ENCODE measurements at regions not wholly inside any gene's neighbourhood (a gene's known extent, or its start where the extent isn't known, plus 50 kb on each side); places are given as distances from the start of the nearest gene placed in this dataset.

DNA sequence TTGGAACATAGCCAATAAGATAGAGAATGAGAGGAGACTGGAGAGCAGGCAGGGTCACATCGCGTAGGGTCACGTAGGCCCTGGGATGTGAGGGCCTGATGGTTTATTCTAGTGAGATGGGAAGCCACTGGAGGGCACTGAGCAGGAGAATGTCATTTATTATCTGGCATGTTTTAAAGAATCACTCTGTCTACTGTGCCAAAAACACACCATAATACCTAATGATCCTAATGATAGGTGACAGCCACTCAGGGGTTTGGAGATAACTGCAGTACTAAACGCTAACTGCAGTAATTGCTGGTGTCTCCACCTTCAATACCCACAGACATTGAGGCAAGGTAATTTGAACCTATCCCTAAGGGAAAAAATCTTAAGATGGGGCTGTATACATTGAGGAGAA, 185.4 kb downstream of the TTLL7 start:
- DNase-seq (ENCODE audit: low read depth): no peak
- no peak overlapping the region for H3K4me3 ChIP-seq (ENCODE audit: low read depth, low read length)
- no peak for TF ChIP-seq POLR2A (IDR thresholded peaks at IDR 0.05; ENCODE audit: extremely low read depth, insufficient read length)

DNA sequence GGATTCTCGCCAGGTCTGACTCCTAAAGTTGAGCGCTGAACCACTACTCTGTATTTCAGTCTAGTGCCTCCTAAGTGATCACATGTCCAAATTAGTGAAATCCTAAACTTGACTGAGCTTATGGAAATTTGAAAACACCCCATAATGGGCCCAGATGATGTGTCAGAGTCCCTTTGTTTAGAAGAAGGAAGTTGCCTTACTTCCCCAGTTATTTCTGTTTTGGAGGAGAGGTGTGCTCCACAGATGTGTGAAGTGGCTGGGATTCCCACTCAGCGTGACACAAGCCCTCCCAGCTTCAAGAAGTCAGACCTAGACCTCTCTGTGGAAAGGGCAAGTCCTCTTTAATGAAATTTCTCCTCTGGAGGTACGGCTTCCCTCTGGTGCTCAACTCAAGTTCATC, 188.8 kb downstream of the TTLL7 start:
- no peak overlapping the region for H3K4me3 ChIP-seq (ENCODE audit: low read depth, low read length)
- DNase-seq (ENCODE audit: low read depth): no peak

DNA sequence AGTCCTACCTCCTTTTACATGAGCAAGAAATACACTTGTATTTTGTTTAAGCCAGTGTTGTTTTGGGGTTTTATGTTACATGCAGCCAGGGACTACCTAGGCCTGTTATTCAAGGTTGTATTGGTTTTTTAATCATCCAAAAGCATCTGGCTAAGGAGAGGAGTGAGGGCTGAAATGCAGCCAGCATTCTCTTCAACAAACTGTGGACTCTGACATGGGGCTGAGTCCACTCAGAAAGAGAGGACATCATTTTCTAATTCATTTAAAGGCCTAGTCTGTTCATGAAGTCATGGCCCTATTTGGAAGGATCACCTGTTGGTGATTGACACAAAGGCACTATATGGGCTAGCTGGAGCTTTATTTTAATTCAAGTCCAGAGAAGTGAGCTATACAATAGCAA, 190.4 kb downstream of the TTLL7 start:
- no peak overlapping the region for H3K4me3 ChIP-seq (ENCODE audit: low read depth, low read length)
- no peak for TF ChIP-seq MYC (IDR thresholded peaks at IDR 0.05; ENCODE audit: low read depth, low read length)
- DNase-seq (ENCODE audit: low read depth): no peak

More for the DNA sequence above, 188.8 kb downstream of the TTLL7 start:
- TF ChIP-seq, protein P1, sequence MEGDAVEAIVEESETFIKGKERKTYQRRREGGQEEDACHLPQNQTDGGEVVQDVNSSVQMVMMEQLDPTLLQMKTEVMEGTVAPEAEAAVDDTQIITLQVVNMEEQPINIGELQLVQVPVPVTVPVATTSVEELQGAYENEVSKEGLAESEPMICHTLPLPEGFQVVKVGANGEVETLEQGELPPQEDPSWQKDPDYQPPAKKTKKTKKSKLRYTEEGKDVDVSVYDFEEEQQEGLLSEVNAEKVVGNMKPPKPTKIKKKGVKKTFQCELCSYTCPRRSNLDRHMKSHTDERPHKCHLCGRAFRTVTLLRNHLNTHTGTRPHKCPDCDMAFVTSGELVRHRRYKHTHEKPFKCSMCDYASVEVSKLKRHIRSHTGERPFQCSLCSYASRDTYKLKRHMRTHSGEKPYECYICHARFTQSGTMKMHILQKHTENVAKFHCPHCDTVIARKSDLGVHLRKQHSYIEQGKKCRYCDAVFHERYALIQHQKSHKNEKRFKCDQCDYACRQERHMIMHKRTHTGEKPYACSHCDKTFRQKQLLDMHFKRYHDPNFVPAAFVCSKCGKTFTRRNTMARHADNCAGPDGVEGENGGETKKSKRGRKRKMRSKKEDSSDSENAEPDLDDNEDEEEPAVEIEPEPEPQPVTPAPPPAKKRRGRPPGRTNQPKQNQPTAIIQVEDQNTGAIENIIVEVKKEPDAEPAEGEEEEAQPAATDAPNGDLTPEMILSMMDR (IDR thresholded peaks at IDR 0.05; ENCODE audit: low read depth, low read length): no peak
- TF ChIP-seq, protein P2, sequence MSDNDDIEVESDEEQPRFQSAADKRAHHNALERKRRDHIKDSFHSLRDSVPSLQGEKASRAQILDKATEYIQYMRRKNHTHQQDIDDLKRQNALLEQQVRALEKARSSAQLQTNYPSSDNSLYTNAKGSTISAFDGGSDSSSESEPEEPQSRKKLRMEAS (IDR thresholded peaks at IDR 0.05; ENCODE audit: low read depth, low read length): no peak
- TF ChIP-seq MYC (IDR thresholded peaks at IDR 0.05; ENCODE audit: low read depth, low read length) (no peak), POLR2A (IDR thresholded peaks at IDR 0.05; ENCODE audit: extremely low read depth, insufficient read length) (no peak)

DNA sequence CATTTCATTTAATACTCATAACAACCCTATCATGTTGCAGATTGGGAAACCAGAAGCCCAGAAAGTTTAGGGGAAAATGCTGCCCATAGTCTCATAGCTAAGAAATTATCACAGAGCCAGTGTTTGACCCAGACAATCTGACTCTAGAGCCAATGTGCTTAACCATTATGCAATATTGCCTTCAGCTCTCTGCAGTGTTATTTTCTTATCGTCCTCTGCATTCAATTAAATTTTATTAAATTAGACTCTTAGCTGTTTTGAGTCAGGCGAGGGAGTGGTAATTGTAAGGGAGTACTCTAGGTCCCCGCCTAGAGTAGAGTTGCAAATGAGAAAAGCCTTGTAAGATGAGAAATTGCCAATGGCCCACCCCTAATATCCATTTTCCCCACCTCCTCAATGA, 191.1 kb downstream of the TTLL7 start:
- no peak for DNase-seq (ENCODE audit: low read depth)
- H3K4me3 ChIP-seq (ENCODE audit: low read depth, low read length): no peak overlapping the region
- TF ChIP-seq, protein P1 (IDR thresholded peaks at IDR 0.05; ENCODE audit: low read depth, low read length): no peak
- TF ChIP-seq POLR2A (IDR thresholded peaks at IDR 0.05; ENCODE audit: extremely low read depth, insufficient read length) (no peak), MYC (IDR thresholded peaks at IDR 0.05; ENCODE audit: low read depth, low read length) (no peak)
- TF ChIP-seq, protein P2 (IDR thresholded peaks at IDR 0.05; ENCODE audit: low read depth, low read length): no peak

DNA sequence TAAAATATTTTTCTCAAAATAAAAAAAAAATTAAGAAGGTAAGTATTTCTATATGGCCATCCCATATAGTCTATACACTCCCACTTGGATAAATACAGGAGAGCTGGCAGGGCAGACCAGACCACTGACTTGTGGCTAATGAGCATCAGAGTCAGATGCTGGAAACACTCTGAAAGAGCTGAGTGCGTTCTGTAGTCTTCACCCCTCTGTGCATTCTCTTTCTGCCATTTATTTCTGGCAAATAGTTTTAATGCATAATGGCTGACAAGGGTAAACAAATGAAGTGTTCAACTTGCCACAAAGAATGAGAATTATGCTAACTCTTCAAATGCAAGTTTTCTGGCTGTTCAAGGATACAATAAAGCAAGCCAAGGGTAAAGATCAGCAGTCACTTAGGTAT, 191.7 kb downstream of the TTLL7 start:
- TF ChIP-seq MYC (IDR thresholded peaks at IDR 0.05; ENCODE audit: low read depth, low read length) (no peak), POLR2A (IDR thresholded peaks at IDR 0.05; ENCODE audit: extremely low read depth, insufficient read length) (no peak)
- TF ChIP-seq, protein P2 (IDR thresholded peaks at IDR 0.05; ENCODE audit: low read depth, low read length): no peak
- TF ChIP-seq, protein P1 (IDR thresholded peaks at IDR 0.05; ENCODE audit: low read depth, low read length): no peak
- no peak overlapping the region for H3K4me3 ChIP-seq (ENCODE audit: low read depth, low read length)
- no peak for DNase-seq (ENCODE audit: low read depth)

DNA sequence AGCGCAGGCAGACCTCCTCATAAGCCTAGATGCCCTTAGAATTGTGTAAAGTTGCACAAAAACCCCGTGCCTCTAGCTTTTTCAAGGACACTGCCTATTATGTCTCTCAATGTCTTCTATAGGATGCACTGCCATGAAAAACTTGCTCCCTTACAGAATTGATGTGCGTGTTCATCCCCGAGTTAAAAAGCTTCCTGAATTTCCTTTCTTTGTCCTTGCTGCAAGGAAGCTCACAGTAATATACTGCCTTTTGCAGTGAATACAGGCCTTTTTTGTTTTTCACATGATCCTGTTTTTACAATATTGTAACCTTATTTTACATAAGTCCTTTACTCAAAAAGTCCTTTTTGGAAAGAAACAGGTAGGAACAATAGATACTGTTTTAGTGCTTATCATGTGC, 193.0 kb downstream of the TTLL7 start:
- TF ChIP-seq, protein P1 (IDR thresholded peaks at IDR 0.05; ENCODE audit: low read depth, low read length): no peak
- TF ChIP-seq POLR2A (IDR thresholded peaks at IDR 0.05; ENCODE audit: extremely low read depth, insufficient read length): no peak
- TF ChIP-seq, protein P2 (IDR thresholded peaks at IDR 0.05; ENCODE audit: low read depth, low read length): no peak
- no peak for TF ChIP-seq MYC (IDR thresholded peaks at IDR 0.05; ENCODE audit: low read depth, low read length)
- no peak overlapping the region for H3K4me3 ChIP-seq (ENCODE audit: low read depth, low read length)
- no peak for DNase-seq (ENCODE audit: low read depth)

DNA sequence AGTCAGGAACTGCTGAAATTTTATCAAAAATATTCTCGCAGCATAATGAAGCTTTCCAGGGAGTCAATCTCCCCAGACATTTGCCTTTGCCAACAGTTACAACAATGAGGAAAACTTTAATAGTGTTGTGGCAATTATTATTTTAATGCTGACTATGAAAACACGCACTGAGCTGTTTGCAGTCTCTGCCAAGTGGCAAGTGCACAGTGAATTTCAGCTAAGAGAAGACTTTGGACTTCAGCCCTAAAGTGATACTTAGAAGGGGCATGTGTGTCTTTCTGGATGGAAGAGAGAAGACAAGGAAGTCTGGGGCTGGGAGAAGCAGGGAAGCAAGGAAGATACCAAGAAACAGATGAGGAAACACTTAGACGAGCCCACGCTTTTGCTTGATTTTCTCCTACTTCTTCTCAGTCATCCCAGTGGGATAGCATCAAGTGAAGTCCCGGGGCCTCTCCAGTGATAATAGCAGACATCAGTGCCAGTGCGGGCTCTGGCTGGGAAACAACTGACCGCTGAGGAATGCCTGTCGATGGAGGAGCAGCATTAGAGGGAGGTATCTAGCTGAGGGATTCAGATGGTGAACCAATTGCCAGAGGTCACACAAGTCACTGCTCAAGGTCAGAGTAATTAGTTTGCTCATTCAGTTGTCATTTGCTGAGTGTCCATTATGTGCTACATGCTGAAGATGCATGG, 196.3 kb downstream of the TTLL7 start:
- no peak for DNase-seq (ENCODE audit: low read depth)
- no peak overlapping the region for H3K4me3 ChIP-seq (ENCODE audit: low read depth, low read length)
- no peak for TF ChIP-seq POLR2A (IDR thresholded peaks at IDR 0.05; ENCODE audit: extremely low read depth, insufficient read length)
- no peak for TF ChIP-seq MYC (IDR thresholded peaks at IDR 0.05; ENCODE audit: low read depth, low read length)
- TF ChIP-seq, protein P1 (IDR thresholded peaks at IDR 0.05; ENCODE audit: low read depth, low read length): no peak
- TF ChIP-seq, protein P2 (IDR thresholded peaks at IDR 0.05; ENCODE audit: low read depth, low read length): no peak

All from NB4 (cell line).